DMS79 (cell line): ENCODE measurements at regions not wholly inside any gene's neighbourhood (a gene's known extent, or its start where the extent isn't known, plus 50 kb on each side); places are given as distances from the start of the nearest gene placed in this dataset.
"Not testable (repeated sequence)": the region's sequence is repeated elsewhere in the genome, so short reads cannot be mapped to it uniquely, and the experiment has no call there.

Experiments used
- DNase-seq: peaks from one replicate; lab custom pipeline; 2025; lab: John Stamatoyannopoulos, UW

- DNase-seq, result no peak
Measured at GRCh38 chr2:52698408-52698807, 1069.2 kb upstream of the CHAC2 start.

DNA sequence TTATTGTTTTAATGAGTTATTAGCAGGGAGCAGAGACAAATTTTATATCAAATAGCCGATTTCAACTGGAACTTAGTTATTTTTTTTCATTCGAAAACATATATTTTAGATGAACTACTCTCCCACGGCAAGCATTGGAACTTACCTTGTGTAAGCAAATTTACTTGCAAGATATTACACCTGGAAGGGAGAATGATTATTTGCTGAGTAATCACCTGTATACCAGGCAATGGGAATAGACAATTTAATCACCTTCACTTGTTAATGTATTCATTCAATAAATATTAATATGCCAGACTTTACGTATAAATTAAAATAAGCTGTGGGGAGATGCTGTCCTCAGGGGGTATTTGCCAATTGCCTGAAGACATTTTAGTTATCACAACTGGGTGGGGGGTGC is 1069.9 kb upstream of the CHAC2 start:
- no peak for DNase-seq

DNA sequence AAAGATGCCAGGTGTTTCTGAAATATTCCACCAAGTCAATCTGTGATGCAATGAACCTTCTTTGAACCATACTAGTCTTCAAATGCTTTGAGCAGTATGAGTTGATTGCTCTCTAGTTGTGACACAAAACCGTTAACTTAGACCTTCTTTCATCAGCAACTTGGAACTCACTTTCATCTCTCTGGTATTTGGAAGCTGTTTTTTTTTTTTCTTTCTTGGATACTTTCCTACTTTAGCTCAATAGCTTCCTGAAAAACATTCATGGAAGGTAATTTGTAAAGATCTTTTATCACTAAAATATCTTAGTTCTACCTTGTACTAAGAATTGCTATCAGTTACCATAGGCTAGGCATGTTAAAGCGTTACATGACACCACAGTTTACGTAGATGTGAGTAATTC is 1071.9 kb upstream of the CHAC2 start:
- no peak for DNase-seq

GRCh38 chr2:52686935-52687334 is 1080.7 kb upstream of the CHAC2 start:
- no peak for DNase-seq

- DNase-seq, result no peak
Measured at GRCh38 chr2:52676056-52676455, 1091.5 kb upstream of the CHAC2 start.

GRCh38 chr2:52668724-52669123 is 1098.9 kb upstream of the CHAC2 start:
- DNase-seq, result no peak

DNA sequence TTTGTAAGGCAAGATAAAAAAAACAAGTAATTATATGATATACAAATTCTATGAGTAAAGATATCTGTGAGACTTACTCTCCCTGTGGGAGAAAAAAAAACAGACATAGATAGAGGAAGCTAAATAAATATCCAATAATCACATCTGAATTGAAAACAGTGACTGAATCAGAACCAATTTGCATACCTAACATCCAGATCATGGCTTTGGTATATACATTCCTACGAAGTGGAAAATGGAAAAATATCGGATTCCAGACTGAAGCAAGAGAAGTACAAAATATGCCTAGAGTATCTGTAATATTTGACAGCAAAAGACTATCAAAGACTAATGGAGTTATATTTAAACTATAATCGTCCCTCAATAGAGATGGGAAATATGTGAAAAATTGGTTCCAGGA is 1108.1 kb upstream of the CHAC2 start:
- DNase-seq, result no peak

DNA sequence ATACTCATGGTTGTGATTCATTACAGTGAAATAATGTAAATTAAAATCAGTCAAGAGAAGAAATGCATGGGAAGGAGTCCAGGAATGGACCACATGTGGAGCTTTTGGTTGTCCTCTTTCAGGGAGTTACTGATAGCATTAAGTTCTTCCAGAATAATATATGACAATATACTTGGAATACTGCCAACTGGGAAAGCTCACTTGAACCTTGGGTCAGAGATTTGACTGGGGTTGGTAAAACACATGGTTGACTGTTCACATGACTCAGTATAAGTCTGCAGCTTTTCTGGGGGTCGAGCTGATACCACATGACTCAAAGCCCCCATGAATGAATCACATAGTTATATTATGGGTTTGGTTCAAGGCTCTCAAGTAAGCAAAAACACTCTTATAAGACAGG is 1109.0 kb upstream of the CHAC2 start:
- DNase-seq, result no peak

GRCh38 chr2:52639692-52640091 is 1127.9 kb upstream of the CHAC2 start:
- DNase-seq, result no peak

DNA sequence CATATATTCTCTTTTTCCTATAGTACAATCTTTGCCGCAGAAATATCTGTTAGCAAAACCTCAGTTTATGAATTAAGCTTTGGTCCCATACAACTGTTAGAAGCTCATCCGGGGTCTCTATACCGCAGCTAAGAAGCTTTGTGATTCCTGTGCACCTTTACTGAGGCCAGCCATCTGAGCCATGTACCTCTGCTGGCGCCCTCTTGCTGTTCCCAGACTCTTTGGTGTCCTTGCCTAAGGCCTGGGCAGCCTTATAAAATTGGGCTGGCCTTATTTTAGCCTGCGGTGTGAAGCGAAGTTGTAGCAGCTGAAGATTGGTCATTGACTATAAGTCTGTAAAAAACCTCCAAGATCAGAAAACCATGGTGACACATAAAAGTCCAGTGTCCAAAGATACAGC is 1135.1 kb upstream of the CHAC2 start:
- no peak for DNase-seq

GRCh38 chr2:52629944-52630343 is 1137.7 kb upstream of the CHAC2 start:
- no peak for DNase-seq

GRCh38 chr2:52629531-52629930 is 1138.1 kb upstream of the CHAC2 start:
- no peak for DNase-seq

DNA sequence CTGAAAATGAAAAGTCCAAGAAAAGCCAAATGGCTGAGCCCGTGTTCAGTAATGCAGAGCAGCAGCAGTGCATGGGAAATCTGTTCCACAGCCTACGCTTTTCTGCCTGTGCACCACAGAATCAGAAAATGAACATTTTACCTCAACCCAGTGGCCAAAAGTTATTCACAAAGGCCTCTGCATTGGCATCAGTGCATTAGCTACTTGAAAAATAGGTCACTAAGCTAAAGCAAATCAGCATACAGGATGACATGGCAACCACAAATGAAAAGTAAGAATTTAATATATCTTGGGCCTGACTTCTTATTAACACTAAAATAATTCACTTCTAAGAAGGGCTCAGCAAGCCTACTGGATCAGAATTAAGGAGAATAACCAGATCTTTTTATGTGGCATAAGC is 1145.3 kb upstream of the CHAC2 start:
- DNase-seq, result no peak

DNA sequence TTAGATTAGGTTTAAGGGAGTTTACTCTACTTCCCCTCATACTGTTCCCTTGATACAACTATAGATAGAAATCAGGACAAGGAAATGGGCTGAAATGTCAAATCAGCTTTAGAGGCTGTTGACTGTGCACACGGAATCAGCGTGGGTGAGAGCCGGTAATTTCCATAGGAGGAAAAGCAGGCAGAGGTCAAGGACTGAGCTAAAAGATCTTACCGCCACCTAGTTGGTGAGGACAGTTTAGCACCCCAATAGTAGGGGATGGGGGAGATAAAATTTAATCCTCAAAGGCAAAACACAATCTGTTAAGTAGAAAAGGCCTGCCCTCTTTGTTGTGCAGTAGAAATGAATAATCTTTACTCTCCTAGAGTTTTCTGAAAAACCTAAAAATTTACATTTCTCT is 1154.5 kb upstream of the CHAC2 start:
- DNase-seq, result no peak

GRCh38 chr2:52611759-52612158 is 1155.8 kb upstream of the CHAC2 start:
- DNase-seq, result no peak

DNA sequence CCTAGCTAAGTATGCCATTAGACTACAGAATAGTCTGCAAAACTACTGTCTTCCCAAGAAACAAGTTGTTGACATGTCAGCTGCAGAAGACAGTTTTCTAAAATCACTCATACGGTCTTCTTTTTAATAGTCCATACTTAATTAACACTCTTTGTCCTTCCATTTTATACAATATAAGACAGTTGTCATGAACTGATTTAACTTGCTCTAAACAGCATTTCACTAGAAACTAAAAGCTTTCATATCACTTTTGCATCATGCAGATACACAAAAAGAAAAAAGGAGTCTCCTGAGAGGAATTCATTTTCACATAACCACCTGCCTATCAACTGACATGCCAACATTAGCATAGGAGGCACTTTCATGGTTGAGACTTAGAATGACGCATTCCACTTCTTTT is 1159.6 kb upstream of the CHAC2 start:
- DNase-seq, result no peak

- DNase-seq, result no peak
Measured at GRCh38 chr2:52597346-52597745, 1170.3 kb upstream of the CHAC2 start.

DNA sequence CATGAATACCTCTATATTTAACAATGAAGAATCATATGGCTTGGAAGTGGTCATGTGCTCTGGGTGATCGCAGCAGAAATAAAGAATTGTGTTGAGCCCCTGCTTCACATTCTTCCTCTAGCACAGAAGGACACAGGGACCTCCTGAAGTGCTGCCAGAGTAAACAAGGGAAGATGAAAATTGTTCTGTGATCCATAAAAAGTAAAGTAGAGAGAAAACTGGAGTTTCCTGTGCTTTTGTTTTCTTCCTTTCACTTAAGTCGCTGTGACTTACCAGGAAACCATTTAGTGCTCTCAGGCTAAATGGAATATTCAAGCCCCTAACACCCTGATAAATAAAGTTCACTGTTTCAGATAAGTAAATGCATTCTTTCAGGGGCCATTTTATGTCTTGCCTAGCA is 1173.6 kb upstream of the CHAC2 start:
- no peak for DNase-seq

- not testable (repeated sequence) for DNase-seq
Measured at GRCh38 chr2:52584071-52584470, 1183.5 kb upstream of the CHAC2 start.

- no peak for DNase-seq
Measured at GRCh38 chr2:52572469-52572894, 1195.1 kb upstream of the CHAC2 start.

- no peak for DNase-seq
Measured at GRCh38 chr2:52571380-52572347, 1195.9 kb upstream of the CHAC2 start.

DNA sequence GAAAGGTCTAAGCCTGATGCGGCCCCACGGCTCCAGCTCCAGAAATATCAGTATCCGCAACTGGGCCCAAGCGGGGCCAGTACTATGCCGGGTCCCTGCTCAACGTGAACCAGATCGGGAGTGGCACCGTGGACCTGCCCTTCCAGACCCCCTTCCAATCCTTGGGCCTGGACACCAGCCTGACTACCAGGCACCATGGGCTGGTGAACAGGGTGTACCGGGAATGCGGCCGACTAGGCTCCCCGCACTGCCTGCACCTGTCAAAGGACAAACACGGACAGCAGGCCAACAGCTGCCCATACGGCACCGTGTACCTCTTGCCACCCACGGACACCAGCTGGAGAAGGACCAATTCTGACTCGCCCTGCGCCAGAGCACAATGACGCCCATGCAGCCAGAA is 1196.9 kb upstream of the CHAC2 start:
- DNase-seq, result no peak

- no peak for DNase-seq
Measured at GRCh38 chr2:52563151-52563550, 1204.5 kb upstream of the CHAC2 start.

GRCh38 chr2:52558265-52558664 is 1209.3 kb upstream of the CHAC2 start:
- no peak for DNase-seq
